ENCODE measurements at regions not wholly inside any gene's neighbourhood (a gene's known extent, or its start where the extent isn't known, plus 50 kb on each side); places are given as distances from the start of the nearest gene placed in this dataset.

- TF ChIP-seq PREB (CRISPR knock-in tag; IDR thresholded peaks at IDR 0.05; ENCODE audit: borderline replicate concordance) (no peak), SOX15 (CRISPR knock-in tag; IDR thresholded peaks at IDR 0.05) (no peak), ZBTB43 (CRISPR knock-in tag; IDR thresholded peaks at IDR 0.05) (no peak), CDX4 (CRISPR knock-in tag; IDR thresholded peaks at IDR 0.05; ENCODE audit: borderline replicate concordance) (no peak), AFF4 (CRISPR knock-in tag; IDR thresholded peaks at IDR 0.05; ENCODE audit: borderline replicate concordance) (no peak), E2F1 (CRISPR knock-in tag; IDR thresholded peaks at IDR 0.05) (no peak), IRF2 (CRISPR knock-in tag; IDR thresholded peaks at IDR 0.05; ENCODE audit: borderline replicate concordance, low read depth) (no peak), ZNF423 (CRISPR knock-in tag; IDR thresholded peaks at IDR 0.05) (no peak), FOXJ3 (CRISPR knock-in tag; IDR thresholded peaks at IDR 0.05; ENCODE audit: borderline replicate concordance) (no peak), TEAD1 (CRISPR knock-in tag; IDR thresholded peaks at IDR 0.05) (no peak), HMGA2 (CRISPR knock-in tag; IDR thresholded peaks at IDR 0.05) (no peak), MXD4 (CRISPR knock-in tag; IDR thresholded peaks at IDR 0.05; ENCODE audit: borderline replicate concordance) (no peak), SMAD3 (CRISPR knock-in tag; IDR thresholded peaks at IDR 0.05; ENCODE audit: borderline replicate concordance) (no peak), ZNF121 (CRISPR knock-in tag; IDR thresholded peaks at IDR 0.05) (no peak), GRHL2 (CRISPR knock-in tag; IDR thresholded peaks at IDR 0.05; ENCODE audit: insufficient replicate concordance, severe bottlenecking) (no peak), IRF1 (CRISPR knock-in tag; IDR thresholded peaks at IDR 0.05) (no peak), KAT7 (CRISPR knock-in tag; IDR thresholded peaks at IDR 0.05; ENCODE audit: borderline replicate concordance) (no peak), FOXP4 (CRISPR knock-in tag; IDR thresholded peaks at IDR 0.05) (no peak), ZNF532 (CRISPR knock-in tag; IDR thresholded peaks at IDR 0.05; ENCODE audit: borderline replicate concordance) (no peak)
- no peak for ATAC-seq
- Mint-ChIP-seq H3K36me3 (no peaks in the 10 kb centered on the region), H3K4me3 (no peak overlapping the region), H3K9me3 (no peaks in the 10 kb centered on the region), H3K4me1 (peaks cover 10% of the 10 kb centered on the region), H3K27me3 (ENCODE audit: low read depth) (no peaks in the 10 kb centered on the region), H3K27ac (no peak overlapping the region)
- DNase-seq (ENCODE audit: low spot score): no peak
- ChIA-PET CTCF (no interaction called here), POLR2A (no interaction called here)
Observed at GRCh38 chr9:118273048-118273447, 568.8 kb downstream of the TLR4 start.

Data from WTC11 (cell line).